ENCODE measurements at regions not wholly inside any gene's neighbourhood (a gene's known extent, or its start where the extent isn't known, plus 50 kb on each side); places are given as distances from the start of the nearest gene placed in this dataset.

DNA sequence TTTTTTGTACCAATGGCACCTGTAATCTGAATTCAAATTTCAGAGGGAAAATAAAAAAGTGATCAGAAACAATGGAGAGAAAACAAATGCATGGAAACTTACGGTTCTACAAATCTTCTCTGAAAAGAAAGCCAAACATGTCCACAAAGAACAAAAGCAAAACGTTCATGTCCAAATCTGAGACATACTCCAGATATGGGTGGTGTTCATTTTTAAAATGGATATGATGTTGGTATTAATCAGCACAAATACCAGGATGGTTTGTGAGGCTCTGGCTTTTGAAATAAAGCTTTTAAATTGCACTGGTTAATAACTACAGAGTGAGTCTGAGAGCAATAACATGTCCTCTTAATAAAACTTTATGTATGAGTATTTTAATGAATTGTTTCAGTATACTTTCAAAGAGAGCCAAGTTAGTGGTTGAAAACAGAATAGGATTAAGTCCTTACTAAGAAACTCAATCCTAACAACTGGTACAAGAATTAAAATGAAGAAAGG lies 366.4 kb downstream of the INHBA start:
- no peak for DNase-seq

DNA sequence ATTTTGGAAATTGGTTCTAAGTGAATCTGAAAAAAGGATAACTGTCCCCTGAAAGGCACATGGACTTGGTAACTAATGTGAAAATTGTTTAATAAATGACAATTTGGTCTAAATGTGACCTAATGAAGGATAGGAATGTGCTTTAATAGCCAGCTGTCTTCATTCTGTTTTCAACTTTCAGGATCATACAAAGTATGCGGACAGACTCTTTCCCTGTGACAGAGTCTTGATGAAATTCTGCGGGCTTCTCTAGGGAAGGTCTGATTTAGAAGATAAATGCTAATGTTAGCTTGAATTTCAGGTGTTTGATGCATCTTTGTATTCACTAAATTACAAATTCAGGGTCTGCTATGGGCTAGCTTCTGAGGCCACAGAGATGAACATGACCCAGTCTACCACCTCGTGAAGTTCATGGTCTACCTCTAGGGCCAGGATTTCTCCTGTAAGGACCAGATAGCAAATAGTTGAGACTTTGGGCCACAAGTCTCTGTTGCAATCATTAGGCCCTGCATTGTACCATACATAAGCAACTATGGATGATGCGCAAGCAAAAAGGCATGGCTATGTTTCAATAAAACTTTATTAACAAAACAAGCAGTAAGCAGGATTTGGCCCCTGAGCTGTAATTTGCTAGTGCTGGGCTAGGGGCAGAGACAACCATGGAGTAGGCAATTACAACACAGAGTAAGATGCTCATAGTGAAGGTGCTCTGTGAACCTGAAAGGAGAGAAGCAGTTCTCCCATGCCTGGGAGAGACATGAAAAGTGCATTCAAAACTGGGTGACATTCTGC lies 368.6 kb downstream of the INHBA start:
- no peak for DNase-seq

DNA sequence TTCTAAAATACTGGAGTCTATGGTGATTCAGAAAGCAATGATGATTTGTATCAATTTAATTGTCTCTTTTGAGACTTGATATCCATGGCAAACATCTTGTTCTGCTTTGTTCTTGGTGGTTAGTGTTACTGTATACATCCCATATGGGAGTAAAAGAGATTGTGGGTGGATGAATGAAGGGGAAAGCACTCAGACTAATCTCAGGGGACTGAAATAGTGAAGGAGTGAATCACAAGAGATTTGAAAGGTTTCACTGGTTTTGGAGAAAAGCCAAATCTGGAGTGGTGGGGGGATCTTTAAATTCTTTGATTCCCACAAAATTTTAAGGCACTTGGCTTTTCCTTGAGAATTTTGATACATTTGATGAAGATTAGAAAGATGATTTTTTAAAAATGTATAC lies 369.4 kb downstream of the INHBA start:
- no peak for DNase-seq

DNA sequence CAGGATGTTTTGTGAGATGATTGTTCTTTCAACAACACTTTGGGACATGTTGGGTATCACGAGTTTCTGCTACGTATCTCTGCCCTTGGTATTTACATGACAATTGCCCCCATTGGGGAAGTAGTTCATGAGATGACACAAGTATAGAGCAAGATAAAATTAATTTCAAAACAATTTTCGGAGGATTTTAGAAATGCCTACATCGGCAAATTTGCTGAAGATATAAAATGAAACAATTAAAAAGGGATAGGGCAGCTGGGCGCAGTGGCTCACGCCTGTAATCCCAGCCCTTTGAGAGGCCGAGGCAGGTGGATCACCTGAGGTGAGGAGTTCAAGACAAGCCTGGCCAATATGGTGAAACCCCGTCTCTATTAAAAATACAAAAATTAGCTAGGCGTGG lies 371.7 kb downstream of the INHBA start:
- no peak for DNase-seq

DNA sequence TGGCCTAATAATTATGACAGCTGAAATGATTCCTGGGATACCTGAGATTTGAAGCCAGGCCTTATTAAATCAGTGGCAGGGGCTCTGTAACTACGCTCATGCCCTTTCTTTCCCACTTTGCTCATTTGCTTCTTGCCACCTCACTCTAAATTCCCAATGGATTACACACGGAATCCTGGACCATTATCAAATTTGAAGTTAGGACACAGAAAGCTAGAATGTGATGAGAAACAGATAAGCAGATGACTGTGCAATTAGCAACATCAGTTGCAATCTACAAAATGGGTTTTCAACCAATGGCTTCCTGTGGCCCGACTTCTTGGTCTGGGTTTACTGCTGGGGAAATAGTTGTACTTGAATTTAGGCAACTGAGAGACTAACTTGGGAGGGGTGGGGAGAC lies 374.3 kb downstream of the INHBA start:
- no peak for DNase-seq

DNA sequence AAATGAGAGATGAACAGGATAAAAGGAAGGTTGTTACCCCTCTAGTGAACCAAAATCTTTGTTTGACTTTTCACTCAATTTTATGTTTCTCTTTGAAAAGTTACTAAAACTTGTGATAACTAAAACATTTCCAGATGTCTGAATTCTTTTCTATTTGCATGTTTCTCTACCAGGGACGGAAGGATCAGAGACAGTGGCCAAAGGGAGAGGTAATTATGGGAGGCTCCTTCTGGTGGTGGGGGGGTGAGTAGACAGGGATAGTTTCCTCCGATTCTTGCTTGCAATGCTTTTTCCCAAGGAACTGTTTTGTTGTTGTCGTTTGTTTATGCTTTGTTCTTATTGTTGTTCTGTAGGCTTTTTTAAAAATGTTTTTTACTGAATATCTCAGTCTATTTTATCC lies 374.8 kb downstream of the INHBA start:
- DNase-seq: no peak

DNA sequence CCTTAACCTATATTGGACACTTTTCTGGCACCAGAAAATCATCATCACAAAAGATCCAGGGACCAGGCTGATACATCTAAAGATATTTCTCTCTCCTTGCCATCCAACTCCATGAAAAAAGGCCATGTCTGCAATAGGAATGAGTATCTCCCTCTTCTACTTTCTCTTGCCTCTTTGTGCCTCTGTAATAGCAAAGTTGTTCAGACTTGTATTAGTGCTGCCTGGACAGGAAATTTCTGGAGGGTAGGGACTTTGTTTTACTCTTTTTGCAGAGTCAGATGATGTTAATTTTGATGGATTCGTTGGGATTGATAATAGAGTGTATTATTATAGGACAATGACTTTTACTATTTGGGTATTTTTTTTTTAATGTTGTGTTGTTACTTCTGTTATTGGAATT lies 376.3 kb downstream of the INHBA start:
- DNase-seq: no peak

DNA sequence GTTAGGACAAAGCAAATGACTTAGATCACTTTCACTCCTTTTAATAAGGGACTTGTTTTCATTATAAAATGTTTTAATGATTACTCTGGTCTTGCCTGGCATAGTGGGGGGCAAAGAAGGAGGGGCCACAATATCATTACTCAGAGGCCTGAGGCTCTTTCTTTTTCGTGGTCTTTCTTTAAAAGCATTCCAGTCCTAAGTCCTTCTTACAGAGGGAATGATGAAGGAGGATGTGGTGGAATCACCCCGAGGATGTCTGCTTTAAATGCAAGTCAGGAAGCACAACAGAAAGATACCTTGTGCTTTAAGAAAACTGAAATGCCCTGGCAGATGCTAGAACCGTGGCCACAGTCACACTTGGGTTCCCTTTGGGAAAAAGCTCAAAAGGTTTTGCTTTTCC lies 379.1 kb downstream of the INHBA start:
- no peak for DNase-seq

DNA sequence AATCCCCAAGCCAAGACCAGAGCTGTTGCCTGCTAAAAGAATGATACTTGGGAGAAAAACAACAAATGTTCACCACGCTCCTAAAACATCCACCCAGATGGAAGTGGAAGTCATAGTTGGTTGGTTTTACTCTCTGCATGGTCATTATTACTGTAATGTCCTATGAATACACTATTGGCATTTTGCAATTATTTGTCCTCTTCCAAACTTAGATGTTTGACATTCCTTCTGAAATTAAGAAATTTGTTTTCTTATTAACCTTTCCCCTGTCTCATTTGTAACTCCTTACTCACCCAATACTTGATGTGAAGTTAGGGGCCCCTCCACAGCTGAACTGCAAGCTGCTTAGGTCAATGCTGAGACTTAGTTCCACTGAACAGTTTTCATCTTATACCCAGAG lies 383.3 kb downstream of the INHBA start:
- DNase-seq: no peak

DNA sequence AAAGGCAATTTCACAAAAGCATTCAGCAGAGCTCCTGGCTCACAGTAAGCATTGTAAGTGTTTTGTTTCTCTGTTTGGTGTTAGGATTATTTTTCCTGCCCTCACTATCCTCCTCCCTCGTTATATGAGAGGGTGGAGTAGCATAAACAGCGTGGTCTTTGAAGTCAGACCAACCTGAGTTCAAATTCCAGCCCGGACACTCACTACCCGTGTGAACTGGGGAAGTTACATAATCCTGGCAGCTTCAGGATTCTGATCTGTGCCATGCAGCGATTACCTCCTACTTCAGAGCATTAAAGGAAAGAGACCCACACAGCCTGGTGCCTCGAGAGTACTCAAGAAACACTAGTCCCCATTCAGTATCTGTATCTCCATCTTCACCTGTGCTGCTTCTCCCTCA lies 386.5 kb downstream of the INHBA start:
- no peak for DNase-seq

DNA sequence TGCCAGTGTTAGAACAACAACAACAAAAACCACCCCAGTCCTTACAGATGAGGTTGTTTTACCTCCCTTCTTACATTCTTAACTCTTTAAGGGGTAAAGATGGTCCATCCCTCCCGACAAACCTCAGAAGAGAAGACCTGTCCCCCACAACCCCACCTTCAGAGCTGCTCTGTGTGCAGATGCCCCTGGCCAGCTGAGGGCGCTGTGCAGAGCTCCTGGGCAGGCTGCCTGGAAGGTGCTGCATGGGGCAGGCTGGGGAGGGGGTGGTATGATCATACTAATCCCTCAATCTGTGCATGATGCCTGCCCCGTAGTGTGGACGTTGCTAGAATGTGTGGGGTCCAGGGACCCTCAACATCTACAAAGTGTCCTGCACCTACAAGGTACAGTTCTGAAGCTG lies 387.1 kb downstream of the INHBA start:
- no peak for DNase-seq

DNA sequence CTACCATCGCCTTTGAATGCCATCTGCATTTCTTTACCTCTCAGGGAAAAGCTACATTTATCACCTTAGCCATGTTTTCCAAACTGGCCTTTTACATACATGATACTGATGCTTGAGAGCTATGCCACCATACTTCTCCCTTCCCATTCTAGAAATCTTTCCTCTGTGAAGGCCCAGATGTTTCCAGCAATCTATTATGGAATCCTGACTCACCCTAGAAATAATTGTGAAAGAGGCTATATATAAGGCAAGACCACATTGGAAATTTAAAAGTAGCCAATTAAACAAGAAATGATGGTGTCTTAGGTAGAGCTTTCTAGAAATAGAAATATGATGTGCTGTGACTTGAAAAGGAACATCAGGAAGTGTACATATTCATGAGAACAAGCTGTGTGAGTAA lies 389.7 kb downstream of the INHBA start:
- DNase-seq: no peak

DNA sequence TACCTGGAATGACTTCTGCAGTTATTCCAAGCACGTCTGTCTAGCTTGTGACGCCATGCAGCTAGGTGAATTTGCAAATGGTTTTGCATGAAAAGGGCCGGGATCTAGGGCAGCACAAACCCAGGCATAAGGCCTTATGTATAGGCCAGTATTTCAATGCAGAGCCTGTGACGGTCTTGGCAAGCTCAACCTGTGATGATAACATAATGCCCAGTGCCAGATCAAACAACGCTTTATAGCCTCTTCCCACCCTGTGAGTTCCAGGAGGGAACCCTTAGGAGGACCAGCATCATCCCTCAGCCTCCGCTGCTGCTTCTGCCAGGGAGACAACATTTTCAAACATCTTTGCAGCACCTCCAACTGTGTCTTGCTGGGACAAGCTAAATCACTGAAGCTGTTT lies 390.7 kb downstream of the INHBA start:
- no peak for DNase-seq

DNA sequence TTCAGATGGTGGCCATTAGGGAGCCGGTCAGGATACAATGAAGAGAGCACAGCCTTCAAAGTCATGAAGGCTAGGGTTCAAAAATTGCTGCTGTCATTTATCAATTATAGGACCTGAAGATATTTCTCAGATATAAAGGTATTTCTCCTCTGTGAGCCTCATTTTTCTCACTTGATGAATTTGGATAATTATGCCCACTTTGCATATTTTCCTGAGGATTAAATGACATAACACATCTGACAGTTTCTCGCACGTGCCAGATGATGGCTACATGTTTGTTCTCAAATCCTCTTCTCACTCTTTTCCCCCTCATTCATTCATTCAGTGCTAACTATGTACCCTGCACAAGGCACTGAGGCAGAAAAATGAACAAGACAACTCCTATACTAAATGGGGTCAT lies 391.6 kb downstream of the INHBA start:
- DNase-seq: no peak

DNA sequence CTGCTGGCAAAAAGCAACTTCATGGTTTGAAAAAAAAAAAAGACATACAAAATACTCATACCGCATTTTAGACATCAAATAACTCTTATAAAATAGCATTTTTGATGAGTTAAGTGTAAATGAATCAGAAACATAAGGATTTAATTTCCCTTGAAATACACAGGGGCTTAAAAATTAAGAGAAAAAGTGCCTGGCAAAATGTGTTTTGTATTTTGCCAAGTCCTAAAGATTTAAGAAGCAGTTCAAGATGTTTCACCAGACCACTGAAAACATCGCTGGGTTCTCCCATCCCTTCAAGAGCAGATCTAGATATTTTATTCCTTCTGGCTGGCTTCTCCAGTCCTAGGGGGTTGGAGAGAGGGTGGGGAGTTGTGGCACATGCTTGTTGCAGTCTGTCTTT lies 396.4 kb downstream of the INHBA start:
- DNase-seq: no peak

DNA sequence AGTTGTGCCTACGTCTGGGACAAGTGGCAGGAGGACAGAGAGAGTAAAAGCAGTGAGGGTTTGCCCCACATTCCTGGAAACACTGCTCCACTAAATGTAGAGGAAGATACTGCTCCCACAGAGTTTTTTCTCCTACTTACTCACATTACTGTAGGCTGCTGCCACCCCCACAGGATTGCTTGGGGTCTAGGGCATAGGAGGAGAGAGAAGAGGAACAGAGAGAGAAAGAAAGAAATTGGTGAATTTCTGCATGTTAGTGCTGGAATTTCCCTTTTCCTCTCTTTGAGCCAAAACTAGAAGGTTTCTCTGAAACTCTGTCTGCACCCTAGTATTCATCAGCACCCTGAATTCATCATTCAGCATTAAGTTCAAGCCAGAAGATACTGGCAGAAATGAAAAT lies 397.9 kb downstream of the INHBA start:
- DNase-seq: peak; percentile 71

DNA sequence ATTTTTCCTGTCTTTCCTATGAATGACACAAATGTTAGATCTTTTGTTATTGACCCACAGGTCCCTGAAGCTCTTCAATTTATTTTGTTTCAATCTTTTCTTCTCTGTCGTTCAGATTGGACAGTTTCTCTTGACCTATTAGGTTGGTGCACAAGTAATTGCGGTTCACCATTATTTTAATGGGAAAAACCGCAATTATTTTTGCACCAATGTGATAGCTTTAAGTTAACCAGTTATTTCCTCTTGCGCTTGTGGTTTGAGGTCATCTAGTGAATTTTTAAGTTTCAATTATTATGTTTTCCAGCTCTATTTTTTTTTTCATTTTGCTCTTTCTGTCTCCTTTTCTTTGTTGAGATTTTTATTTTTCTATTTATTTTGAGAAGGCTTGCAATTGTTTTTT lies 399.2 kb downstream of the INHBA start:
- no peak for DNase-seq

DNA sequence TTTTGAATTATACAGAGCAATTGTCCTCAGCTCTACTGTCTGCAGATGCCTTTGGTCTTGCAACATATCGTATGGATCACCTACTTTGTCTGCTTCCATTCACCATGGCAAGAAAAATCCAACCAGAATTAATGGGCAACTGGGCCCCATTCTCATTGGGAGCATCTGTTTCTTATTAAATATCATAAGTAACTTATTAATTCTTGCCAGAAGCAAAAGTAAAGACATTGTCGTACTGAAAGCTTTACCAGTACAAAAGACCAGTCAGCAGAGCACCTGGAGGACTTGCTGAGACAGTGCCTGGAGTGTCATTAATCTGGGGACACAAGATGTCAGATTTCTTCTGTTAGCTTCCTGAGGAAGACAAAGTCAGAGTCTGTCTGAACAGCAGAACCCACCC lies 404.5 kb downstream of the INHBA start:
- DNase-seq: no peak

DNA sequence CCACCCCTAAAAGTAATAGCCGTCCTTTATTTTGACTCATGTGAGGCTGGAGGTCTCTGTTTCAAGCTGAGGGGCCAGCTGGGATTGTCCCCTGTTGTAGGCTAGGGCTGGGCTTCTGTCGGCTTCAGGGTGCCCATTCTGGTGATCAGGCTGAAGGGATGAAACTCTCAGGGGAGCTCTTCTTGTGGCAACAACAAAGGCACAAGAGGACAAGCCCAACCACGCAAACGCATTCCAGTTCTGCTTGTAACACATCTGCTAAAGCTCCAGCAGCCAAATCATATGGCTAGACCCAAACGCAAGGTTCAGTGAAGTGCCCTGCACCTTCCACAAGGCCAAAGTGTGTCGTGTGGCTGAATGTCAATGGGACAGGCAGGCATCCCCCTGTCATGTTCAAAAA lies 405.7 kb downstream of the INHBA start:
- no peak for DNase-seq

DNA sequence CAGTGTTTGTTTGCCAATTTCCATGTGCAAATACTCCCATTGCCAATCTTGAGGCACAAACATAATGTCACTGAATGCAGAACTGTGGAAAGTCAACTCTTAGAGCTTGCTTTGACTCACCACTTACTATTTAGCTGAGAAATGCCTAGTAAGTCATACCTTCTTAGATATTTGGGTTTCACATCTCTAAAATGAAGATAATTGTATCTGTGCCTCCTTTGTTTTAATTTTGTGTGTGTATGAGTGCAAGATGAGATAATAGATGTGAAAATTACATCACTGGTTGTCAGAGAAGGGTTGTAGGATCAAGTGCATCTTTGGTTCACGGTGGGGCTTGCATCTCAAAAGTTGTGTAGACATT lies 407.5 kb downstream of the INHBA start:
- no peak for DNase-seq

DNA sequence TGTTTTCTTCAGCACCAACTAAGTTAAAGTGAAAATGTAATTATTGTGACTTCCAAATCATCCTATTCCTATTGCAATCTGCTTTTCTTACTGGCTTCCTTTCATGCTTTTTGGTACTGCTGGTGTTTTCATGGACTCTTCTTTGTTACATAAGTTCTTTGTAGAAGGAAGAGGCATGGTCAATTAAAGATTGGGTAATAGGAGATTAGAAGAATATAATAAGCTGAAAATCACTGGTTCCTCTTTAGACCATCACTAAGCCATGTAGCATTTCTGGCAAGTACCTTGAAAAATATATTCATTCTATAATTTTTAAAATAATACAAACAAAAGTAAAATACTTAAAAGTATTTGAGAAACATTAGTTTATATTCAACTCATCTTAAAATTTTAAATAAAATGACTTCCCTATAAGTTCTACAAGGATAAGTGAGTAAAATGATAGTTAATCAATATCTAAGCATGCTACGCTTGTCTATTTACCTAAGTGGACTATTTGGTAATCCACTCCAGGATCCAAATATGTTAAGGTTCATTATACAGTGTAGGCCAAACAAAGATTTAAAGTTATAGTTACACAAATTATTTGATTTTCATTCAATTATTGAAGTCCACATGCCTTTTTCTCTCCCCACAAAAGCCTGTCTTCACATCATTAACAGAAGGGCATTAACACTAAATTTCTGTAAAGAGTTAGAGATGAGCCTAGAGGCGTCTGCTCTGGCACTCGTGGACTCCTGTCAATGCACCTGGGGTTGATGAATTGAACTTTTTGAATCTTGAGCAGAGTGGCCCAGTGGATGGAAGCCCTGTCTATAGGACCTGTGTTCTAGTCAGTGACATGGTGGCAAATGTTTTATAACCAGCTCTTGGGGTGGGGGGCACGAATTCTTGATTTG lies 408.1 kb downstream of the INHBA start:
- no peak for DNase-seq

DNA sequence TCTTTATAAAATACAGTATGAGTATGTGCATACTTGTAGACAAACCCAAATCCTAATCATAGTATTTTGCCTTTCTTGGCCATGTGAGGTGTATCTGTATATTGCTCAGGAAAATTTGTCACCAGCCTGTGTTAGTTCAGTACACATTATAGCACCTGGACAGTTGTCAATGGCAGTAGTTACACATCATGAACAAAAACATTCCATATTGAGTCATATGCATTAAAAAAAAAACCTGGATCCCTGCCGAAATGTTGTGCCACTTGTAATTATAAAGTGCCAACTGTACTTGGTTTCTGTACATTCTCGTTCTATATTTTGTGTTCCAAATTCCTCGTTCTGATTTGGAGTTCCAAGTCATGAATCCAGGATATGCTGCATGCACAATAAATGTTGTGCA lies 410.4 kb downstream of the INHBA start:
- DNase-seq: no peak

DNA sequence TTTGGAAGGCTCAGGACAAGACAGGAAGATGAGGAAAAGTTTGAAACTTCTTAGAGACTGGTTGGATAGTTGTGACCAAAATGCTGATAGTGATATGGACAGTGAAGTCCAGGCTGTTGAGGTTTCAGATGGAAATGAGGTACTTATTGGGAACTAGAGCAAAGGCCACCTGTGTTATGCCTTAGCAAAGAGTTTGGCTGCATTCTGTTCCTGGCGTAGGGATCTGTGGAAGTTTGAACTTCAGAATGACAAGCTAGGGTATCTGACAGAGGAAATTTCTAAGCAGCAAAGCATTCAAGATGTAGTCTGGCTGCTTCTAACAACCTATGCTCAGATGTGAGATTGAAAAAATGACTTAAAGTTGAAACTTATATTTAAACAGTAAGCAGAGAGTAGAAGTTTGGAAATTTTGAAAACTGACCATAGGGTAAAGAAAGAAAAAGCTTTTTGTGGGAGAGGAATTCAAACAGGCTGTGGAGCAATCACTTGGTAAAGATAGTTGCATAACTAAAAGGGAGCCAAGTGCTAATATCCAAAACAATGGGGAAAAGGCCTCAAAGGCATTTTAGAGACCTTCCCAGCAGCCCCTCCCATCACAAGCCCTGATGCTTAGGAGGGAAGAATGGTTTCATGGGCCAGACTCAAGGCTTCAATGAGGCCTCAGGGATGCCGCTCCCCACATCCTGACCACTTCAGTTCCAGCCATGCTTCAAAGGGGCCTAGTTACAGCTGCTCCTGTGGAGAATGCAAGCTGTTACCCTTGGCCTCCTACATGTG lies 415.1 kb downstream of the INHBA start:
- no peak for DNase-seq

DNA sequence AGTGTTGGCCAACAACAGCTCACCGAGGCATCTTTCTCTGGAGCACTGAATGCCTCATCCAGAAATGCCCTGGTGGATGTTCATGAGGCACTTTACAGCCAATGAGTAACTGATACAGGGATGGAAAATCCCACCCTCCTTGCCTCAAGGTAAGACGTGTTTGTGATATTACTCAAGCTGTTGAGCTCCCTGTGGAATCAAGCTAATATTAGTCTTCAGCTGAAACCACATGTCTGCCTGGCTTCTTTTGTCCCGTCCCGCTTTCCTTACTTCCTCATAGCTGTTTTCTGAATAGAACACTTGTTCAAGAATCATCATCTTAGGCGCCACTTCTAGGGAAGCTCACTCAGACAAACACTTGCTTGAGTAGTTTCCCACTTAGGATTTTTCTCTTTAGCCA lies 422.4 kb downstream of the INHBA start:
- no peak for DNase-seq

All from inflammatory macrophage treated with lipopolysaccharide for 4 hours (primary cell).